BE2C (cell line): ENCODE measurements at regions not wholly inside any gene's neighbourhood (a gene's known extent, or its start where the extent isn't known, plus 50 kb on each side); places are given as distances from the start of the nearest gene placed in this dataset.

ENCODE experiments used
- DNase-seq: peaks from one replicate; pipeline ENCODE4 v3.0.0-alpha.2; 2020
- H3K27me3 ChIP-seq: fragments of 250-450 bp; sonication (Bioruptor Pico); 2 replicates; pipeline ENCODE4 v1.5.1; 2020; ENCODE audit warnings: mild to moderate bottlenecking
- H3K36me3 ChIP-seq: fragments of 250-450 bp; sonication (Bioruptor Pico); 2 replicates; pipeline ENCODE4 v1.5.1; 2020; ENCODE audit warnings: mild to moderate bottlenecking
- H3K4me1 ChIP-seq: fragments of 250-450 bp; sonication (Bioruptor Pico); 2 replicates; pipeline ENCODE4 v1.5.1; 2020
- H3K4me3 ChIP-seq: 2 replicates; pipeline ENCODE4 v1.5.1; 2011; ENCODE audit warnings: low read depth, low read length
- H3K9me3 ChIP-seq: fragments of 250-450 bp; sonication (Bioruptor Pico); 2 replicates; pipeline ENCODE4 v1.5.1; 2020
- TF ChIP-seq, protein P1 (sequence below): IDR thresholded peaks from 2 replicates; pipeline ENCODE4 v1.5.1; 2012; ENCODE audit warnings: mild to moderate bottlenecking, low read depth, low read length

- TF ChIP-seq, protein P1, sequence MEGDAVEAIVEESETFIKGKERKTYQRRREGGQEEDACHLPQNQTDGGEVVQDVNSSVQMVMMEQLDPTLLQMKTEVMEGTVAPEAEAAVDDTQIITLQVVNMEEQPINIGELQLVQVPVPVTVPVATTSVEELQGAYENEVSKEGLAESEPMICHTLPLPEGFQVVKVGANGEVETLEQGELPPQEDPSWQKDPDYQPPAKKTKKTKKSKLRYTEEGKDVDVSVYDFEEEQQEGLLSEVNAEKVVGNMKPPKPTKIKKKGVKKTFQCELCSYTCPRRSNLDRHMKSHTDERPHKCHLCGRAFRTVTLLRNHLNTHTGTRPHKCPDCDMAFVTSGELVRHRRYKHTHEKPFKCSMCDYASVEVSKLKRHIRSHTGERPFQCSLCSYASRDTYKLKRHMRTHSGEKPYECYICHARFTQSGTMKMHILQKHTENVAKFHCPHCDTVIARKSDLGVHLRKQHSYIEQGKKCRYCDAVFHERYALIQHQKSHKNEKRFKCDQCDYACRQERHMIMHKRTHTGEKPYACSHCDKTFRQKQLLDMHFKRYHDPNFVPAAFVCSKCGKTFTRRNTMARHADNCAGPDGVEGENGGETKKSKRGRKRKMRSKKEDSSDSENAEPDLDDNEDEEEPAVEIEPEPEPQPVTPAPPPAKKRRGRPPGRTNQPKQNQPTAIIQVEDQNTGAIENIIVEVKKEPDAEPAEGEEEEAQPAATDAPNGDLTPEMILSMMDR: no peak
Measured at GRCh38 chr7:23925088-23925487, 215.1 kb downstream of the STK31 start.

GRCh38 chr7:23927709-23928417 is 217.8 kb downstream of the STK31 start:
- Histone ChIP-seq H3K9me3 (no peaks in the 10 kb centered on the region), H3K4me3 (no peak overlapping the region), H3K4me1 (no peaks in the 10 kb centered on the region; the same call in 1 of the 2 replicates), H3K27me3 (no peaks in the 10 kb centered on the region), H3K36me3 (no peaks in the 10 kb centered on the region)
- TF ChIP-seq, protein P1: no peak
- no peak for DNase-seq

More at GRCh38 chr7:23925088-23925487, 215.1 kb downstream of the STK31 start:
- no peaks in the 10 kb centered on the region for H3K36me3 ChIP-seq
- no peaks in the 10 kb centered on the region; the same call in 1 of the 2 replicates for H3K4me1 ChIP-seq
- no peak overlapping the region for H3K4me3 ChIP-seq
- no peaks in the 10 kb centered on the region for H3K9me3 ChIP-seq
- no peaks in the 10 kb centered on the region for H3K27me3 ChIP-seq
- no peak for DNase-seq

DNA sequence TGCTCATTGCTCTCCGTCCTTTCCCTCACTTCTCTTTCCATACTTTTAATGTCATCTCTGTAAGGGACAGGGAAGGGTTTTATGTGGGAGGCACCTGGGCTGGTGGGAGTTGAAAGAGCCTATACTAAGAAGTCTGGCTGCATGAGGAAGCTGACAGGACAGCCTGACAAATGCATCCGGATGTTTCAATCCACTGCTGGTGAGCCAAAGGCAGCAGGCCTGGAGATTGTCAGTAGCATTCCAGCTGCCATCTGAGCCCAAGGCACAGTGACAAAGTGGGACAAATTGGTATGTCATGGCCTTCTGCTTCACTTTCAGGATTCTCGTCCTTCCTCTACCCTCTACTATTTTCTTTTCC is 218.4 kb downstream of the STK31 start:
- H3K36me3 ChIP-seq: no peaks in the 10 kb centered on the region
- DNase-seq: peak; percentile 33
- H3K4me3 ChIP-seq: no peak overlapping the region
- no peaks in the 10 kb centered on the region for H3K27me3 ChIP-seq
- TF ChIP-seq, protein P1: no peak
- H3K9me3 ChIP-seq: no peaks in the 10 kb centered on the region
- H3K4me1 ChIP-seq: no peaks in the 10 kb centered on the region; the same call in 1 of the 2 replicates

- Histone ChIP-seq H3K36me3 (no peaks in the 10 kb centered on the region), H3K4me1 (no peaks in the 10 kb centered on the region), H3K9me3 (no peaks in the 10 kb centered on the region), H3K4me3 (no peak overlapping the region), H3K27me3 (no peaks in the 10 kb centered on the region)
- TF ChIP-seq, protein P1: no peak
- DNase-seq: no peak
Measured at GRCh38 chr7:23930312-23930711, 220.3 kb downstream of the STK31 start.

DNA sequence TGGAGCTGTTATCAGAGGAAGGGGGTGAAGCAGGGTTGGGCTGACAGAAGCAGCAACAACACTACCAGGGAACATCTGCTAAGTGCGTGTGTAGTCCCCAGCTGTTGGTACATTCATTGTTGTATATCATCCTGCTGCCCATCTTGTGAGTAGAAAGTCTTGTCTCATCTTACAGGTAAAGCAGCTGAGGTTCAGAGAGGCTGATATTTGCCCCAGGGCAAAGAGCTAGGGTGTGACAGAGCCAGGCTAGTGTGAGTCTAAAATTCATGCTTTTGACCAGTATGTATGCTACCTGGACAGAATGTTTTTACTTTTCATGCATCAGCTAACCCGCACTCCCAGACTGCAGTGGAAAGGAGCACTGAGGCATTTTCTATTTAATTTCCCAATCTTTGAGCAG is 221.6 kb downstream of the STK31 start:
- no peaks in the 10 kb centered on the region for H3K36me3 ChIP-seq
- DNase-seq: no peak
- H3K4me1 ChIP-seq: no peaks in the 10 kb centered on the region
- TF ChIP-seq, protein P1: no peak
- H3K27me3 ChIP-seq: no peaks in the 10 kb centered on the region
- H3K9me3 ChIP-seq: no peaks in the 10 kb centered on the region
- no peak overlapping the region for H3K4me3 ChIP-seq

DNA sequence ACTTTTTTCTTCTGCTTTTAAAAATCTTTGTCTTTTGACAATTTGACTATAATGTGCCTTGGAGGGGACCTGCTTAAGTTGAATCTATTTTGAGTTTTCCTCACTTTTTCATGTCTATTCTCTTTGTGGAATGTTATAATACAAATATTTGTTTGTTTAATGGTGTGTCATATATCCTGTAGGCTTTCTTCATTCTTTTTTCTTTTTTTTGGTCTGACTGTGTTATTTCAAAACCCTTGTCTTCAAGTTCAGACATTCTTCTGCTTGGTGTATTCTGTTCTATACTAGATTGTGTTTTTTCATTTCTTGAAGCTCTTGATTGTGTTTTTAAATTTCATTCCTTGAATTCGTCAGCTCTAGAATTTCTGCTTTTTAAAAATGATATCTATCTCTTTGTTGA is 228.2 kb downstream of the STK31 start:
- H3K9me3 ChIP-seq: no peaks in the 10 kb centered on the region
- TF ChIP-seq, protein P1: no peak
- no peaks in the 10 kb centered on the region for H3K27me3 ChIP-seq
- DNase-seq: no peak
- H3K4me1 ChIP-seq: peaks cover 4% of the 10 kb centered on the region; the same call in 1 of the 2 replicates
- H3K36me3 ChIP-seq: no peaks in the 10 kb centered on the region
- H3K4me3 ChIP-seq: no peak overlapping the region
